Mesothelial cell of epicardium (in vitro differentiated cells): ENCODE measurements at regions not wholly inside any gene's neighbourhood (a gene's known extent, or its start where the extent isn't known, plus 50 kb on each side); places are given as distances from the start of the nearest gene placed in this dataset.

Experiments used
- DNase-seq, 2 experiments: peaks; one replicate each; pipeline ENCODE4 v3.0.0; 2021; ENCODE audit warnings: low spot score in 2 of 2; ENCODE audit not compliant: unreplicated experiment in 2 of 2
- H3K27ac Mint-ChIP-seq: 2 replicates; pipeline ENCODE4 v1.8.0; 2021; ENCODE audit warnings: mixed read lengths
- H3K27me3 Mint-ChIP-seq: 2 replicates; pipeline ENCODE4 v1.8.0; 2021; ENCODE audit warnings: low read depth, mixed read lengths
- H3K36me3 Mint-ChIP-seq: 2 replicates; pipeline ENCODE4 v1.8.0; 2021; ENCODE audit warnings: mixed read lengths
- H3K4me1 Mint-ChIP-seq: 2 replicates; pipeline ENCODE4 v1.8.0; 2021; ENCODE audit warnings: mixed read lengths
- H3K4me3 Mint-ChIP-seq: 2 replicates; pipeline ENCODE4 v1.8.0; 2021; ENCODE audit warnings: mild to moderate bottlenecking, moderate library complexity, mixed read lengths
- H3K9me3 Mint-ChIP-seq: 2 replicates; pipeline ENCODE4 v1.8.0; 2021; ENCODE audit warnings: mixed read lengths
- CTCF ChIP-seq: fragments of 200-600 bp; sonication (generic); IDR thresholded peaks from one replicate; pipeline ENCODE4 v1.5.0; 2021; ENCODE audit warnings: antibody characterized with exemption; ENCODE audit not compliant: unreplicated experiment

DNA sequence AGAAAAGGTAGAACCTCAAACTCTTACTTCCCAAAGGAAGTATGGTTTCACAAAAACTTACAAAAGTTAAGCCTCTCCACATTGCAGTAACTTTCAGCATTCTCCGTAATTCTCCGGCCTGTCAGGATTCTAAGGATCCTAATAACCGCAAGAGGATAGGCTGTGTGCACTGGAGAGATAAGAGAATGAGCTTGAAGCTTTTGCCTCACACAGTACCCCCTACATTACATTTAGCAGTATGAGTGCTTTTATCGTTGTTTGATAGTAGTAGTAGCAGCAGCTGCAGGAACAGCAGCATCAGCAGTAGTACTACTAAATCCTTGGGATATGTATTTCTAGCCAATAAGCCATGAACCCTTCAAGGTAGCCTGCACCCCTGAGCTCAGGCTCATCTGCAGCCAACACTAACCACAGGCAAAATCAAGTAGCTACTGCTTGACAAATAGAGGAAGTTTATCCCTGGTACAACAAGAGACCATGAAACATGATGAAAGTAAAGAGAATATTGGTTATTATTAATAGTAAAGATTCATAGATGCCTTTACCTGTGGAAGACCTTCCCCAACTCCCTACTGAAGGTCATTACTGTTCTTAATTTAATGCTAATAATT lies 222.6 kb upstream of the CNTNAP2 start:
- Mint-ChIP-seq H3K9me3 (peaks cover 22% of the 10 kb centered on the region), H3K27ac (no peak overlapping the region), H3K4me1 (no peaks in the 10 kb centered on the region), H3K36me3 (no peaks in the 10 kb centered on the region), H3K4me3 (no peak overlapping the region), H3K27me3 (no peaks in the 10 kb centered on the region)
- DNase-seq = no peak
- no peak for TF ChIP-seq CTCF

GRCh38 chr7:145884716-145885514 lies 231.7 kb upstream of the CNTNAP2 start:
- no peak overlapping the region for H3K27ac Mint-ChIP-seq
- no peaks in the 10 kb centered on the region for H3K4me1 Mint-ChIP-seq
- H3K4me3 Mint-ChIP-seq = no peak overlapping the region
- no peak for DNase-seq
- no peaks in the 10 kb centered on the region for H3K27me3 Mint-ChIP-seq
- no peaks in the 10 kb centered on the region for H3K9me3 Mint-ChIP-seq
- no peaks in the 10 kb centered on the region for H3K36me3 Mint-ChIP-seq
- no peak for TF ChIP-seq CTCF

- DNase-seq = no peak
- no peaks in the 10 kb centered on the region for H3K36me3 Mint-ChIP-seq
- H3K27ac Mint-ChIP-seq = no peak overlapping the region
- H3K4me1 Mint-ChIP-seq = no peaks in the 10 kb centered on the region
- no peak overlapping the region for H3K4me3 Mint-ChIP-seq
- H3K27me3 Mint-ChIP-seq = no peaks in the 10 kb centered on the region
- TF ChIP-seq CTCF = no peak
- H3K9me3 Mint-ChIP-seq = no peaks in the 10 kb centered on the region
Measured at GRCh38 chr7:145876376-145876775, 240.2 kb upstream of the CNTNAP2 start.

- no peak overlapping the region for H3K4me3 Mint-ChIP-seq
- no peaks in the 10 kb centered on the region for H3K9me3 Mint-ChIP-seq
Measured at GRCh38 chr7:145875267-145875666, 241.3 kb upstream of the CNTNAP2 start.

DNA sequence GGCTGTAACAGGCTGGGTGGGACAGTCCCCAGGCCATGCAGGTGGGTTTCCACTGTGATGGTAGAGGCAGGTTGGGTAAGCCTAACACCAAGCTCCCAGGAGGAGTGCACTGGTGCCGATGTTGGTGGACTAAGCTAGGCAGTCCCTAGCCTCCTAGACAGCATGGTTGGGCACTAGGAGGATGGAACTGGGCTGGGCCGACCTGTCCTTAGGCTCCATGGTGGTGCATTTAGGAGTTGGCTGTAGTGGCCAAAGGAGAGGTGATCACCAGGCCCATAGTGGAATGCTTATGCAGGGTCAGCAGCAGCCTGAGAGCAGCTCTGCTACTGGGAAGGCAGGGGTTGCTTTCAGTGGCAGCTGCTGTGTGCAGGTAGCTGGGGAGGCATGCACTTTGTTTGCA lies 247.7 kb upstream of the CNTNAP2 start:
- no peaks in the 10 kb centered on the region for H3K27me3 Mint-ChIP-seq
- H3K27ac Mint-ChIP-seq = no peak overlapping the region
- H3K9me3 Mint-ChIP-seq = peaks cover 43% of the 10 kb centered on the region
- TF ChIP-seq CTCF = no peak
- no peak for DNase-seq
- H3K4me3 Mint-ChIP-seq = no peak overlapping the region
- no peaks in the 10 kb centered on the region for H3K36me3 Mint-ChIP-seq
- H3K4me1 Mint-ChIP-seq = no peaks in the 10 kb centered on the region

More at GRCh38 chr7:145875267-145875666, 241.3 kb upstream of the CNTNAP2 start:
- no peaks in the 10 kb centered on the region for H3K4me1 Mint-ChIP-seq
- no peak for TF ChIP-seq CTCF
- H3K27ac Mint-ChIP-seq = no peak overlapping the region
- H3K36me3 Mint-ChIP-seq = no peaks in the 10 kb centered on the region
- no peaks in the 10 kb centered on the region for H3K27me3 Mint-ChIP-seq
- DNase-seq = no peak
